ENCODE measurements at regions not wholly inside any gene's neighbourhood (a gene's known extent, or its start where the extent isn't known, plus 50 kb on each side); places are given as distances from the start of the nearest gene placed in this dataset.
A peak's percentile ranks its signal among the peaks of the same experiment; 100 is the strongest.

- no peak overlapping the region for H3K4me3 ChIP-seq
- peaks cover 0 to 5% (median 0%) of the 10 kb centered on the region in 11 experiments; a peak in 2 of 22 replicates for H3K27me3 ChIP-seq
- H4K20me1 ChIP-seq = no peaks in the 10 kb centered on the region
- no peak overlapping the region for H3K9ac ChIP-seq
- no peak overlapping the region for H3K4me2 ChIP-seq
- peaks cover 0 to 4% (median 0%) of the 10 kb centered on the region in 10 experiments; a peak in 2 of 20 replicates for H3K4me1 ChIP-seq
- TF ChIP-seq Cebpa-rat (IDR thresholded peaks at IDR 0.05) = no peak
- no peak overlapping the region for H3K27ac ChIP-seq
- H3K36me3 ChIP-seq = no peaks in the 10 kb centered on the region
- peaks cover 0 to 7% (median 4%) of the 10 kb centered on the region in 11 experiments; a peak in 6 of 22 replicates for H3K9me3 ChIP-seq (replicated peaks in 1 of 11)
Measured at GRCh38 chr1:177824508-177824982, 145.3 kb downstream of the SEC16B start.

DNA sequence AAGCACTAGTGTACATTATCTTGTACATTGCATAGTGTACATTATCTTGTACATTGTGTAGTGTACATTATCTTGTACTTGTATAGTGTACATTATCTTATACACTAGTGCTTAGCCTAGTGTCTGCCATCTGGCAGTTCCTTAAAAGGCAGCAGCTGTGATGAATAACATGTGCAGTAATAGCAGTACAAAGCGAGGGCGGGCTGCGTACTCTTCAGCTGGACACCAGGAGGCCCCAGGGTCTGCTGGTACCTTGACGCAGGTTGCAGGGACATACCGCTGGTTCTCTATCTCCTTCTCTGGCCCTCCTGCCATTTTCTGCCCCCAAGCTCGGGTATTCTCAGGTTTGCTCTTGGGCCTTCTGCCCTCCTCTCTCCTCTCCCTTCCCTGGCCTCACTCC lies 149.6 kb downstream of the SEC16B start:
- TF ChIP-seq Cebpa-rat (IDR thresholded peaks at IDR 0.05) = no peak
- no peaks in the 10 kb centered on the region for H3K36me3 ChIP-seq
- H3K27me3 ChIP-seq = peaks cover 0 to 5% (median 0%) of the 10 kb centered on the region in 11 experiments; a peak in 2 of 22 replicates
- no peak overlapping the region for H3K9ac ChIP-seq
- peaks cover 0 to 12% (median 6%) of the 10 kb centered on the region in 11 experiments; a peak in 5 of 22 replicates for H3K9me3 ChIP-seq (replicated peaks in 1 of 11)
- peaks cover 0 to 6% (median 0%) of the 10 kb centered on the region in 10 experiments; a peak in 3 of 20 replicates for H3K4me1 ChIP-seq
- no peak overlapping the region for H3K4me2 ChIP-seq
- H4K20me1 ChIP-seq = no peaks in the 10 kb centered on the region
- no peak overlapping the region for H3K4me3 ChIP-seq
- no peak overlapping the region for H3K27ac ChIP-seq

DNA sequence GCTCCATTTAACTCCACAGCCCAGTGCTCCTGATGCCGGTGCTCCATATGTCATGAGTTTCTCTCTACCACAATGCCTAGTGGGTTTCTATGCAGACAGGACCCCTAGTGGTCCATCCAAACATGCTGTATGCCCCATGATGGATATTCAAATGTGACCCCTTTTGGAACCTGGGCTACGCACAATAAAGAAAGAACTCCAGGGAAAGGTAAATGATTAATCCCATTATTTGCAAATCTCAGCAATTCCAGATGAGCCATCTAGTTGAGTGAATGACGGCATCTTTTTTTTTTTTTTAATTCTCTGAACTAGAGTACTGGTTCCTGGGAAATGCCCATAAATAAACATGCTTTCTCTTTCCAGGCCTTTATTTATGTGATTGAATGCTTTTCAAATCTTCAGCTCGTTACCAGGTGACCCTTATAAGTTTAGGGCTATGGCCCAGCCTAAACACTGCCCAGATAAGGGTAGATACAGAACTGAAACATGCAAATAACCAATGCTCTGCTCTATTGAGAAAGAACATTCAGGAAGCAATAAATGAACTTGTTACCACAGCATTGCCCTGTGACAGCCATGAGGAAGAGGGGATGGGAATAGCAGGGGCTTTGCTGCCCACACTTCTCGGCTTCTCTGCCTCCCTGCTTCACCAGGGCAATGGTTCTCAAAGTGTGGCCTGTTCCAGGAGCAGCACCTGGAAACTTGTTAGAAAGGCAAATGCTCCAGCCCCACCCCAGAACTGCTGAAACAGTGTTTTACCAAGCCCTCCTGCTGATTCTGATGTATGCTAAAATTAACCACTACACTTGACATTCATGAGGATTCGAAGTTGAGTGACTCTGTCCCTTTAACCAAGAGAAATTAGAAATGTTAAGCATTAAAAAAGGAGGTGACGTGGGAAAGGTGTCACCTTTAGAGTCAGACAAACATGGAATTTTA lies 151.7 kb downstream of the SEC16B start:
- no peak overlapping the region for H3K9ac ChIP-seq
- H4K20me1 ChIP-seq = no peaks in the 10 kb centered on the region
- TF ChIP-seq Cebpa-rat (IDR thresholded peaks at IDR 0.05) = no peak
- peaks cover 0 to 12% (median 6%) of the 10 kb centered on the region in 11 experiments; a peak in 5 of 22 replicates for H3K9me3 ChIP-seq (replicated peaks in 1 of 11)
- H3K4me2 ChIP-seq = peak overlapping the region in 1 of 11 experiments; percentile 37; a peak in 2 of 22 replicates
- peaks cover 0 to 6% (median 0%) of the 10 kb centered on the region in 10 experiments; a peak in 1 of 20 replicates for H3K4me1 ChIP-seq
- H3K27me3 ChIP-seq = 0 out of 22 replicates have a peak, but pooled peaks cover 0 to under 1% (median 0%) of the 10 kb centered on the region in 11 experiments
- H3K27ac ChIP-seq = no peak overlapping the region
- no peaks in the 10 kb centered on the region for H3K36me3 ChIP-seq
- H3K4me3 ChIP-seq = no peak overlapping the region

DNA sequence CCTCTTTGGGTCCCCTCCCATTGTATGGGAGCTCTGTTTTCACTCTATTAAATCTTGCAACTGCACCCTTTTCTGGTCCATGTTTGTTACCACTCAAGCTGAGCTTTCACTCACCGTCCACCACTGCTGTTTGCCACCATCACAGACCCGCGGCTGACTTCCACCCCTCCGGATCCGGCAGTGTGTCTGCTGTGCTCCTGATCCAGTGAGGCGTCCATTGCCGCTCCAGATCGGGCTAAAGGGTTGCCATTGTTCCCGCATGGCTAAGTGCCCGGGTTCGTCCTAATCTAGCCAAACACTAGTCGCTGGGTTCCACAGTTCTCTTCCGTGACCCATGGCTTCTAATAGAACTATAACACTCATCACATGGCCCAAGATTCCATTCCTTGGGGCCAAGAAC lies 157.2 kb downstream of the SEC16B start:
- no peak overlapping the region for H3K27ac ChIP-seq
- H4K20me1 ChIP-seq = no peaks in the 10 kb centered on the region
- no peak overlapping the region for H3K4me3 ChIP-seq
- TF ChIP-seq Cebpa-rat (IDR thresholded peaks at IDR 0.05) = no peak
- H3K36me3 ChIP-seq = no peaks in the 10 kb centered on the region
- no peak overlapping the region for H3K9ac ChIP-seq
- no peaks in the 10 kb centered on the region for H3K4me1 ChIP-seq
- H3K9me3 ChIP-seq (replicated peaks in 1 of 11) = peaks cover 0 to 19% (median 9%) of the 10 kb centered on the region in 11 experiments; a peak in 12 of 22 replicates
- H3K27me3 ChIP-seq = peaks cover 0 to 13% (median 0%) of the 10 kb centered on the region in 11 experiments; a peak in 3 of 22 replicates
- H3K4me2 ChIP-seq = no peak overlapping the region

- H3K4me1 ChIP-seq = no peaks in the 10 kb centered on the region
- no peaks in the 10 kb centered on the region for H3K36me3 ChIP-seq
- H3K27me3 ChIP-seq = peaks cover 0 to 13% (median 0%) of the 10 kb centered on the region in 11 experiments; a peak in 3 of 22 replicates
- H3K9me3 ChIP-seq (replicated peaks in 1 of 11) = peaks cover 0 to 23% (median 9%) of the 10 kb centered on the region in 11 experiments; a peak in 12 of 22 replicates
- no peak for TF ChIP-seq Cebpa-rat (IDR thresholded peaks at IDR 0.05)
- H3K27ac ChIP-seq = no peak overlapping the region
- no peak overlapping the region for H3K4me3 ChIP-seq
- H3K4me2 ChIP-seq = no peak overlapping the region
- H4K20me1 ChIP-seq = no peaks in the 10 kb centered on the region
- H3K9ac ChIP-seq = no peak overlapping the region
Measured at GRCh38 chr1:177812144-177812543, 157.7 kb downstream of the SEC16B start.

DNA sequence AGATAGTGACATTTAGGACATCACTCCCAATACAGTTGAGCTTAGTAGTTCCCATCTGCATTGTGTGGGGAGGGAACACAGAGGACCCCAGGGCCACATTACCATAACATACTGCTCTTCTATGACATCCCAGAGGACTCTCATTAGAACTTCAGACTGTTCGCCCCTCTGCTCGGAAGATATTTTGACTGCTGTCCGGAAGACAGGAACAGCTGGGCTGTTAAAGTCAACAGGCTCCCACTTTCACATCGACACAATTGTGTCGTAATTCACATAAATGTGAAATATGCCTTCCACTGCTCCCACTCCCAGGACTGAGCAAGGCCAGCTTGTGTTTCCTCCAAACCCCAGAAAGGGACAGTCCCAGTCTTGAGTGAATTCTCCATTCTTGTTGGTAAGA lies 158.4 kb downstream of the SEC16B start:
- Histone ChIP-seq H3K27ac (no peak overlapping the region), H4K20me1 (no peaks in the 10 kb centered on the region), H3K4me3 (no peak overlapping the region), H3K9me3 (replicated peaks in 1 of 11) (peaks cover 0 to 20% (median 10%) of the 10 kb centered on the region in 11 experiments; a peak in 13 of 22 replicates), H3K36me3 (no peaks in the 10 kb centered on the region), H3K4me1 (no peaks in the 10 kb centered on the region), H3K27me3 (peaks cover 0 to 13% (median 0%) of the 10 kb centered on the region in 11 experiments; a peak in 3 of 22 replicates), H3K4me2 (no peak overlapping the region), H3K9ac (no peak overlapping the region)
- TF ChIP-seq Cebpa-rat (IDR thresholded peaks at IDR 0.05) = no peak

GRCh38 chr1:177809819-177810218 lies 160.0 kb downstream of the SEC16B start:
- Histone ChIP-seq H3K4me1 (no peaks in the 10 kb centered on the region), H3K4me3 (no peak overlapping the region), H3K9me3 (replicated peaks in 1 of 11) (peaks cover 0 to 29% (median 10%) of the 10 kb centered on the region in 11 experiments; a peak in 13 of 22 replicates), H3K27me3 (peaks cover 0 to 13% (median 0%) of the 10 kb centered on the region in 11 experiments; a peak in 3 of 22 replicates), H3K36me3 (no peaks in the 10 kb centered on the region), H4K20me1 (no peaks in the 10 kb centered on the region), H3K9ac (no peak overlapping the region), H3K27ac (no peak overlapping the region), H3K4me2 (no peak overlapping the region)
- no peak for TF ChIP-seq Cebpa-rat (IDR thresholded peaks at IDR 0.05)

GRCh38 chr1:177802304-177802703 lies 167.6 kb downstream of the SEC16B start:
- Histone ChIP-seq H3K27ac (no peak overlapping the region), H3K9ac (no peak overlapping the region), H3K4me2 (no peak overlapping the region), H3K36me3 (no peaks in the 10 kb centered on the region), H3K9me3 (replicated peaks in 1 of 11) (peaks cover 12 to 42% (median 17%) of the 10 kb centered on the region in 11 experiments), H3K4me3 (no peak overlapping the region), H3K27me3 (peaks cover 0 to 47% (median 0%) of the 10 kb centered on the region in 11 experiments; a peak in 6 of 22 replicates), H4K20me1 (0 out of 22 replicates have a peak, but pooled peaks cover 0 to 7% (median 0%) of the 10 kb centered on the region in 11 experiments), H3K4me1 (peaks cover 0 to 10% (median 7%) of the 10 kb centered on the region in 10 experiments; a peak in 10 of 20 replicates)
- no peak for TF ChIP-seq Cebpa-rat (IDR thresholded peaks at IDR 0.05)

- no peak overlapping the region for H3K27ac ChIP-seq
- H3K4me2 ChIP-seq = no peak overlapping the region
- H3K4me3 ChIP-seq = no peak overlapping the region
- H3K36me3 ChIP-seq = no peaks in the 10 kb centered on the region
- TF ChIP-seq Cebpa-rat (IDR thresholded peaks at IDR 0.05) = no peak
- H3K4me1 ChIP-seq = peaks cover 0 to 10% (median 7%) of the 10 kb centered on the region in 10 experiments; a peak in 10 of 20 replicates
- H3K9me3 ChIP-seq (replicated peaks in 1 of 11) = peaks cover 12 to 42% (median 17%) of the 10 kb centered on the region in 11 experiments
- peaks cover 0 to 50% (median 0%) of the 10 kb centered on the region in 11 experiments; a peak in 6 of 22 replicates for H3K27me3 ChIP-seq
- 0 out of 22 replicates have a peak, but pooled peaks cover 0 to 7% (median 0%) of the 10 kb centered on the region in 11 experiments for H4K20me1 ChIP-seq
- no peak overlapping the region for H3K9ac ChIP-seq
Measured at GRCh38 chr1:177801790-177802189, 168.1 kb downstream of the SEC16B start.

Data from BLaER1 treated with 17β-estradiol and CSF1 and Interleukin-3, amounts not matched to agents 10 nM and 100 nM (cell line).